GM19035 (cell line): ENCODE measurements at regions not wholly inside any gene's neighbourhood (a gene's known extent, or its start where the extent isn't known, plus 50 kb on each side); places are given as distances from the start of the nearest gene placed in this dataset.
"Not testable (repeated sequence)": the region's sequence is repeated elsewhere in the genome, so short reads cannot be mapped to it uniquely, and the experiment has no call there.

Experiments
- ATAC-seq: cut with Tn5 transposase; IDR thresholded peaks from one replicate; pipeline ENCODE4 v1.9.1; 2021; ENCODE audit not compliant: unreplicated experiment

DNA sequence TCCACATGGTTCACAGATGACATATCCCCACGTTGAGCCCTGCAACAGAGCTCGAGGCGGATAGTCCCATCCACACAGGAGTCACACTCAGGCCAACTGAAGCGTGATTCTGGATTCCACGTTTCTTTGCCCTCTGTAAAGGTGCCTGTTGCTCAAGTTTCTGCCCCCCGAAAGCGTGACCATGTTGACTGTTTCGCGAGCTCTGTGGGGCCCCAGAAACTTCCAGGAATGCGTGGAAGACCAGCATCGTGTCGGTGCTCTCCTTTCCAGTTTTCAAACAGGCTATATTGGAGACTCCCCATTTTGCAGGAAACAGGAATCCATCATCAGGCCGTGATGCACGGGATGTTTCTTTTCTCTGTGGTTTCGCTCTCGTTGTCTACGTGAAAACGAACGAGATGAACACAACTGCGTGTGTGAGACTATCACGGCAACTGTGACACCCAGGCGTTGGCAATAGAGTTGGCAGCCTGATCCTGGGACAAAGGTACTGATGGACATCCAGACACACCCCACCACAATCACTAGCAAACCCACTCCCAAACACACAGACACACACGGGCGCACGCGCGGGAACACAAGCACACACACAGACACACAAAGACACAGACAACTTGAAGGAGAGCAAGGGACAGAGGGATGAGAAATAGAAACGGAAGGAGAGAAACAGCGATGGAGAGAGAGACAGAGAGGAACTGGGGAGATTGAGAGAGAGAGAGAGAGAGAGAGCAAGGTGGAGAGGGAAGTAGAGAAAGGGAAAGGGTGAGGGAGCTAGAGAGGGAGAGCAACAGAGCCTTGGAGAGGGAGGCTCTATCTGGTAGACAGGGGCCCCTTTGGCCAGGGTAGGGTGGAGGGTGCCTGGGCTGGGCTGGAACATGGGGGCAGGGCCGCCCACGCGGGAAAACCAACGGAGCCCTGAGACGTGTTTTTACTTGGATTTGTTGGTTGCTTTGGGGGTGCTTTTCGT lies 1609.3 kb downstream of the SPATA31A7 start:
- ATAC-seq = not testable (repeated sequence)

DNA sequence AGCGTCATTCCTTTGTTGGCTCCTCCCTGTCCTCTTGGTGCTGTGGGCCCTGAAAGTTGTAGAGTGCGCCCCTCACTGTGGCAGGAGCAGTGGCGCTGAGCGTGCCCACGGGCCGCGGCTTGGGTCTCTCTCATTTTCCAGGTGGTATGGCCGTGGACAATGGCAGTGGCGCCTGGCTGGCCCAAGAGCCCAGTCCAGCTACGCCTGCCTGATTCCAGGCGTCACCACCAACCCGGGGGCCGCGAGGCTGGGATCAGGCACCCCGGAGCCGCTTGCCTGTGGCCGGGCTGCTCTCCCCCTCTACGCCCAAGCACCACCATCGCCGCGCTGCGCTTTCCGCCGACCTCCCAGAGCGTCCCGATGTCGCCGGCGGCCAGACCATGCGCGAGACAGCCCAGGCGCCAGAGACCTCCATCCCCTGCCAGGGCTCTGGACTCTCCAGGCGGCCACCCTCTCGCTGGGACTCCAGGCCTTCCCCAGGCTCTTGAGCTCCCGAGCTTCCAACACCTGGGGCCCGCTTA lies 1610.1 kb downstream of the SPATA31A7 start:
- ATAC-seq = peak; percentile 19

DNA sequence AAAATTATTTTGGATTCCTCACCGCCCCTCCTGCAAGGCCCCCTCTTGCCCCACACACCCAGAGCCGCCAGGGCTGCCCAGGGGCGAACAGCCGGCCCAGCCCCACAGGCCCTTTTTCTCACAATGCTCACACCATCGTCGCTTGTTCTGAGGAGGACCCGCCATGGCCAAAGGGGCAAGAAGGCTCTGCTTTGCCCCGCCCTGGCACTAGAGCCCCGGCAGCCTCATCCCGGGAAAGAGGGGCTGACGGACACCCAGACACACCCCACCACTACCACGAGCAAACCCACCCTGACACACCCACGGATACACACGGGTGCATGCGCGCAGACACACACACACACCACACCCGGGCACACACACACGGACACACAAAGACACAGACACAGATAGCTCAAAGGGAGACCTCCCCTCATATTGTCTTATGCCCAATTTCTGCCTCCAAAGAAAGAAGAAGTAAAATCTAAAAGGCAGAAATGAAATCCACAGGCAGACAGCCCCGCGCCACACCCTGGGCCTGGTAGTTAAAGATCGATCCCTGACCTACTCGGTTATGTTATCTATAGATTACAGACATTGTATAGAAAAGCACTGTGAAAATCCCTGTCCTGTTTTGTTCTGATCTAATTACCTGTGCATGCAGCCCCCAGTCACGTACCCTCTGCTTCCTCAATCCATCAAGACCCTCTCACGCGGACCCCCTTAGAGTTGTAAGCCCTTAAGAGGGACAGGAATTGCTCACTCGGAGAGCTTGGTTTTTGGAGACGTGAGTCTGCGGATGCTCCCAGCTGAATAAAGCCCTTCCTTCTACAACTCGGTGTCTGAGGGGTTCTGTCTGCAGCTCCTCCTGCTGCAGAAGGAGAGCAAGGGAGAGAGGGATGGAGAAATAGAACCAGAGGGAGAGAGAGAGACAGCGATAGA lies 1610.9 kb downstream of the SPATA31A7 start:
- not testable (repeated sequence) for ATAC-seq

GRCh38 chr9:62801372-62801811 lies 1611.6 kb downstream of the SPATA31A7 start:
- not testable (repeated sequence) for ATAC-seq

DNA sequence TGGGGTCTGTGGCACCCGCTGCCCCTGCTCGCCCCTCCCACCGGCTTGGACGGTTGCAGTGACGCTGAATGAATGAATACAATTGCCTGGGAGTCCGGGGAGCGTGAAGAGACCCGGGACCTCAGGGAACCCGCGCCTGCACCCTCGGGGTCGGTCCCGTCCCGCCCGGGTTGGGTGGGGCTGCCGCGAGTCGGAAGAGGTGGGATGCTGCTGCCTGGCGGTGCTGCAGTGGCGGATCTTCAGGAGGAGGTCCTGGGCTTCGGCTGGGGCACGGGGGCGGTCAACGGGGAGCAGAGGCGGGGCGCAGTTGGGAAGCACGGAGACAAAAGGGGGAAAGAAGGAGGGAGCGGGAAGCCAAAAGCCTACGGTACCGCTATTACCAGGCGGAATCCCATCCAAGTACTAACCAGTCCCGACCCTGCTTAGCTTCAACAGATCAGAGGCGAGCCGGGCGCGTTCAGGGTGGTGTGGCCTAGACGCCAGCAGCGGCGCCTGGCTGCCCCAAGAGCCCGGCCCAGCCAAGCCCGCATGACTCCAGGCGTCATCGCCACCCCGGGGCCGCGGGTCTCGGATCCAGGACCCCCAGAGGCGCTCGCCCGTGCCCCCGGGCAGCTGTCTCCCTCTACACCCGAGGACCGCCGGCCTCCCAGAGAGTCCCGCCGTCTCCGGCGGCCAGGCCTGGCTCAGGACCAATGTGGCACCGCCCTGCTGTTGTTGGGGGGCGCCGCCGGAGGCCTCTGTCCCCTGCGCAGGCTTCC lies 1612.3 kb downstream of the SPATA31A7 start:
- peak; percentile 99 for ATAC-seq

DNA sequence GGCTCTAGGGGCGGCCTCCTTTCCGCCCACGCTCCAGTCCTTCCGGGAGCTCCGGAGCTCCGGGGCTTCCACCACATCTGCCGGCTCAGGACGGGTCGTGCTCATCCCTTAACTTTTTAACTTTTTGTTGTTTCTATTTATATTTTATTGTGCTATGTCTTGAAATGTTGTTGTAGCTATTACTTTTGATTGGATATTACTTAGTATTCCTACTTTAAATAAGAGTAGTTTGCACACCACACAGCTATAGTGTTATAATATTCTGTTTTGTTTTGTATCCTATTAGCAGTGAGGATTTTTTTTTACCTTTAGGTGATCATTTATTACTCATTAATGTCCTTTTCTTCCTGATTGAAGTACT lies 1612.9 kb downstream of the SPATA31A7 start:
- ATAC-seq = not testable (repeated sequence)

DNA sequence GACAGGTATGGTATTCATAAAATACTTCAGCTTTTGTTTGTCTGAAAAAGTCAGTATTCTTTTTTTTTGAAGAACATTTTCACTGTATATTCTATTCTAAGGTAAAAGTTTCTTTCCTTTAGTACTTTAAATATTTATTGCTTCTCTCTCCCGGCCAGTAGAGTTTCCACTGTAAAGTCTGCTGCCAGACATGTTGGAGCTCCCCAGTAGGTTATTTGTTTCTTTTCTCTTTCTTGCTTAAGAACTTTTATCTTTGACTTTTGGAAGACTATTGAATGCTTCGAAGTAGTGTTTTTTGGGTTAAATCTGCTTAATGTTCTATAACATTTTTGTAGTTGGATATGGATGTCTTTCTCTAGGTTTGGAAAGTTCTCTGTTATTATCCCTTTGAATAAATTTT lies 1613.3 kb downstream of the SPATA31A7 start:
- not testable (repeated sequence) for ATAC-seq

DNA sequence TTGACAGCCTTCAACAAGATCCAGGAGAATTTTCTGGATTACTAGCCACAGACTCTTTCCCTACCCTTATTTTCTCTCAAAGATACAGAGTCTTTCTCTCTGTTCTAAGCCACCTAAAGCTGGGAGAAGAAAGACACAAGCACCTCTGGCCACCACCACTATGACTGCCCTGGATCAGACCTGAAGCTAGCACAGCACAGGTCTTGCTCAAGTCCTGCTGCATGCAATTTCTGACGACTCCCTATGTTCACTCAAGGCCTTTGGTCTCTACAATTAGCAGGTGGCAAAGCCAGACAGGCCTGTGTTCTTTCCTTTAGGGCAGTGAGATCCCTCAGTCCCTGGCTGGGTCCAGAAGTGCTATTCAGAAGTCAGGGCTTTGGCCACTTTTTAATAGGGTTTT lies 1614.5 kb downstream of the SPATA31A7 start:
- ATAC-seq = not testable (repeated sequence)

- not testable (repeated sequence) for ATAC-seq
Observed at GRCh38 chr9:62807424-62807823, 1617.6 kb downstream of the SPATA31A7 start.

- not testable (repeated sequence) for ATAC-seq
Observed at GRCh38 chr9:62808081-62808480, 1618.2 kb downstream of the SPATA31A7 start.

GRCh38 chr9:62810318-62810717 lies 1620.5 kb downstream of the SPATA31A7 start:
- ATAC-seq = not testable (repeated sequence)

DNA sequence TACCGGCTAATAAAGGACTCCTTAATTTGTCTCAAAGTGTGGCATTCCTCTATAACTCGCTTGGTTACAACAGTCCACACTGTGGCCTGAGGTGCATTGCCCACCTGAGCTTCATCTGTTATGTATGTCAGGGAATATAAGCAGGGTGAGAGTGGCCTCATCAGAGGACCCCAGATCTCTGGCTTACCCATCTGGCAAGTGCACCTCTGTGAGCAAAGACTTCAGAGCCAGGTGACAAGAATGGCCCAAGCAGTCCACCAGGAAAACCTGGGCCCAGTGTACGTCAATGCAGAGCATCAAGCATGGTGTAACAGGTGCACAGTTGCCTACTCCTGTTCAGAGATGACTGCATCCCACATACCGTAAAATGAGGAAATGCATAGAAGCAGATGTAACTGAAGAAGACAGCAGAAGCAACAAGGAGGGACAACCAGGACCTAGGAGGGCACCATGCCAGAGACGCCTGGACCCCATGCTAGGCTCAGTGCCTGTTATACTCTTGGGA lies 1621.0 kb downstream of the SPATA31A7 start:
- ATAC-seq = not testable (repeated sequence)

DNA sequence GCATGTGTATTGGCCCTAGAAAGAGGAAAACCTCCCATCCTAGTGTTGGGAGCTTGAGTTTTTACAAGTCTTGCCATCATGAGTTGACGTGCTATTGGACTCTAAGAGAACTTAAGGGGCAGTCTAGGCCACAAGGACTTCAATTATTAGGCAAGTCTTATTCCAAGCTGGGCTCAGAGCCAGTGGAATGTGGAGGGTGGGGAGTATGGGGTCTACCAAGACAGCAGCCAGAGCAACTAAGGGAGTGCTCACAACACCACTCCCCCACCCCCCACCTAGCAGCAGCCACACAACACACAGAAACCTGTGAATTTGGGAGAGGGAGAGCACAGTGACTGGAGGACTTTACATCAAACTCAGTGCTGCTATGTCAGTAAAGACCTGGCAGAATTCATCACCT lies 1625.6 kb downstream of the SPATA31A7 start:
- not testable (repeated sequence) for ATAC-seq

- not testable (repeated sequence) for ATAC-seq
Observed at GRCh38 chr9:62816331-62816730, 1626.5 kb downstream of the SPATA31A7 start.

- ATAC-seq = not testable (repeated sequence)
Observed at GRCh38 chr9:62817214-62817613, 1627.4 kb downstream of the SPATA31A7 start.

GRCh38 chr9:62822185-62822584 lies 1632.3 kb downstream of the SPATA31A7 start:
- not testable (repeated sequence) for ATAC-seq

DNA sequence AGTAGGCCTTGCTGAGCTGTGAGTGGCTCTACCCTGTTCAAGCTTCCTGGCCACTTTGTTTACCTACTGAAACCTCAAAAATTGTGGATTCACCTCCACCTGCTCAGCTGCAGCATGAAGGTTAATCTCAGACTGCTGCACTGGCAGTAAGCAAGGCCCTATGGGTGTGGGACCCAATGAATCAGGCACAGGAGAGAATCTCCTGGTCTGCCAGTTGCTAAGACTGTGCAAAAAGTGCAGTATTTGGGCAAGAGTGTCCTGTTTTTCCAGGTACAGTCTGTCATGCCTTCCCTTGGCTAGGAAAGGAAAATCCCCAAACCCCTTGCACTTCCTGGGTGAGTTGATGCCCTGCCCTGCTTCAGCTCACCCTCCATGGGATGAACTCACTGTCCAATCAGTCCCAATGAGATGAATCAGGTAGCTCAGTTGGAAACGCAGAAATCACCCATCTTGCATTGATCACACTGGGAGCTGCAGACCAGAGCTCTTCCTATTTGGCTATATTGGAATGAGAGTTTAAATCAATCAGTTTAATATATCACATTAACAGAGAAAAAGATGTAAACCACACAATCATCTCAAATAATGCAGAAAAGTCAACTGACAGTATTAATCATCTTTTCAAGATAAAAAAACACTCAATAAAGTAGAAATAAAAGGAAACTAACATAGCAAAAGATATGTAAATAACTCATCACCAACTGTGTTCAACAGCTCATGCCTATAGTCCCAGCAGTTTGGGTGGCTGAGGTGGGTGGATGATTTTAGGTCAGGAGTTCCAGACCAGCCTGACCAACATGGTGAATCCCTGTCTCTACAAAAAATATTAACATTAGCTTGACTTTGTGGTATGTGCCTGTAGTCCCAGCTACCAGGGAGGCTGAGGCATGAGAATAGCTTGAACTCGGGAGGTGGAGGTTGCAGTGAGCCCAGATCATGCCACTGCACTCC lies 1638.4 kb downstream of the SPATA31A7 start:
- ATAC-seq = not testable (repeated sequence)

GRCh38 chr9:62830829-62831459 lies 1641.1 kb downstream of the SPATA31A7 start:
- ATAC-seq = not testable (repeated sequence)
